RPMI7951 (cell line): ENCODE measurements at regions not wholly inside any gene's neighbourhood (a gene's known extent, or its start where the extent isn't known, plus 50 kb on each side); places are given as distances from the start of the nearest gene placed in this dataset.
"Not testable (repeated sequence)": the region's sequence is repeated elsewhere in the genome, so short reads cannot be mapped to it uniquely, and the experiment has no call there.

Experiments
- DNase-seq: peaks from one replicate; pipeline ENCODE4 v3.0.0-alpha.2; 2012; ENCODE audit warnings: low read depth

- DNase-seq = no peak
Measured at GRCh38 chr6:85961746-85962145, 319.1 kb upstream of the SYNCRIP start.

GRCh38 chr6:85961125-85961524, 318.4 kb upstream of the SYNCRIP start:
- no peak for DNase-seq

- no peak for DNase-seq
Measured at GRCh38 chr6:85948481-85948880, 305.8 kb upstream of the SYNCRIP start.

GRCh38 chr6:85945459-85946185, 302.9 kb upstream of the SYNCRIP start:
- DNase-seq = no peak

GRCh38 chr6:85944776-85945175, 302.1 kb upstream of the SYNCRIP start:
- DNase-seq = no peak

- no peak for DNase-seq
Measured at GRCh38 chr6:85942844-85943243, 300.2 kb upstream of the SYNCRIP start.

GRCh38 chr6:85936916-85937315, 294.2 kb upstream of the SYNCRIP start:
- no peak for DNase-seq

GRCh38 chr6:85923013-85923430, 280.3 kb upstream of the SYNCRIP start:
- peak; percentile 44 for DNase-seq

GRCh38 chr6:85920782-85921181, 278.1 kb upstream of the SYNCRIP start:
- no peak for DNase-seq

GRCh38 chr6:85917522-85917921, 274.8 kb upstream of the SYNCRIP start:
- DNase-seq = no peak

- DNase-seq = no peak
Measured at GRCh38 chr6:85913001-85913400, 270.3 kb upstream of the SYNCRIP start.

- DNase-seq = no peak
Measured at GRCh38 chr6:85912582-85912981, 269.9 kb upstream of the SYNCRIP start.

- no peak for DNase-seq
Measured at GRCh38 chr6:85911067-85911466, 268.4 kb upstream of the SYNCRIP start.

GRCh38 chr6:85908120-85908519, 265.4 kb upstream of the SYNCRIP start:
- DNase-seq = not testable (repeated sequence)

GRCh38 chr6:85892346-85892745, 249.7 kb upstream of the SYNCRIP start:
- no peak for DNase-seq

GRCh38 chr6:85887461-85887860, 244.8 kb upstream of the SYNCRIP start:
- DNase-seq = peak; percentile 52

- DNase-seq = no peak
Measured at GRCh38 chr6:85868685-85869084, 226.0 kb upstream of the SYNCRIP start.

- DNase-seq = no peak
Measured at GRCh38 chr6:85867595-85867994, 224.9 kb upstream of the SYNCRIP start.

GRCh38 chr6:85866758-85867401, 224.2 kb upstream of the SYNCRIP start:
- DNase-seq = no peak

- peak; percentile 21 for DNase-seq
Measured at GRCh38 chr6:85866370-85866730, 223.7 kb upstream of the SYNCRIP start.

GRCh38 chr6:85865420-85866369, 223.0 kb upstream of the SYNCRIP start:
- DNase-seq = peak; percentile 84
